GM10266 (cell line): ENCODE measurements at regions not wholly inside any gene's neighbourhood (a gene's known extent, or its start where the extent isn't known, plus 50 kb on each side); places are given as distances from the start of the nearest gene placed in this dataset.

ENCODE experiments used
- DNase-seq: peaks from one replicate; pipeline ENCODE4 v3.0.0; 2012; ENCODE audit errors: extremely low spot score
- TF ChIP-seq, protein P1 (sequence below): IDR thresholded peaks from 2 replicates; pipeline ENCODE4 v1.5.1; 2012; ENCODE audit warnings: mild to moderate bottlenecking, low read depth; ENCODE audit not compliant: control insufficient read depth, insufficient read depth; ENCODE audit errors: missing control alignments

DNA sequence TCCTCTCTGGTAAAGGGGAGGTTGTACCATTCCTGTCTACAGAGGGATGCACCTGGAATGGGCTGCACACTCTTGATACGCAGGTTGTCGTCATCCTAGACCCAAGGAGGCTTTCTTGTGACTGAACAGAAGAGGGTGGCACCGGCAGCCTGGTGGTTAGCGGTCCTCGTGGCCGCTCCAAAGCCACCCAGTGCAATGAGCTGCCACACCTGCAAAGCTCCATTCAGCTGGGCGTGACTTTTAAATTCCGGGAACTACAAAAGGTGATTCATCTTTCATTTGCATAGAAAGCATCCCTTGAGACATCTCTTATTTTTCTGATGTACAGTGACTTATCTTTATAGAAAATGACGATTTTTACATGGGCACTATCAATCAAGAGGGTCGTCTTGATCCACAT, 286.1 kb upstream of the IRX1 start:
- no peak for DNase-seq
- TF ChIP-seq, protein P1, sequence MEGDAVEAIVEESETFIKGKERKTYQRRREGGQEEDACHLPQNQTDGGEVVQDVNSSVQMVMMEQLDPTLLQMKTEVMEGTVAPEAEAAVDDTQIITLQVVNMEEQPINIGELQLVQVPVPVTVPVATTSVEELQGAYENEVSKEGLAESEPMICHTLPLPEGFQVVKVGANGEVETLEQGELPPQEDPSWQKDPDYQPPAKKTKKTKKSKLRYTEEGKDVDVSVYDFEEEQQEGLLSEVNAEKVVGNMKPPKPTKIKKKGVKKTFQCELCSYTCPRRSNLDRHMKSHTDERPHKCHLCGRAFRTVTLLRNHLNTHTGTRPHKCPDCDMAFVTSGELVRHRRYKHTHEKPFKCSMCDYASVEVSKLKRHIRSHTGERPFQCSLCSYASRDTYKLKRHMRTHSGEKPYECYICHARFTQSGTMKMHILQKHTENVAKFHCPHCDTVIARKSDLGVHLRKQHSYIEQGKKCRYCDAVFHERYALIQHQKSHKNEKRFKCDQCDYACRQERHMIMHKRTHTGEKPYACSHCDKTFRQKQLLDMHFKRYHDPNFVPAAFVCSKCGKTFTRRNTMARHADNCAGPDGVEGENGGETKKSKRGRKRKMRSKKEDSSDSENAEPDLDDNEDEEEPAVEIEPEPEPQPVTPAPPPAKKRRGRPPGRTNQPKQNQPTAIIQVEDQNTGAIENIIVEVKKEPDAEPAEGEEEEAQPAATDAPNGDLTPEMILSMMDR = no peak

DNA sequence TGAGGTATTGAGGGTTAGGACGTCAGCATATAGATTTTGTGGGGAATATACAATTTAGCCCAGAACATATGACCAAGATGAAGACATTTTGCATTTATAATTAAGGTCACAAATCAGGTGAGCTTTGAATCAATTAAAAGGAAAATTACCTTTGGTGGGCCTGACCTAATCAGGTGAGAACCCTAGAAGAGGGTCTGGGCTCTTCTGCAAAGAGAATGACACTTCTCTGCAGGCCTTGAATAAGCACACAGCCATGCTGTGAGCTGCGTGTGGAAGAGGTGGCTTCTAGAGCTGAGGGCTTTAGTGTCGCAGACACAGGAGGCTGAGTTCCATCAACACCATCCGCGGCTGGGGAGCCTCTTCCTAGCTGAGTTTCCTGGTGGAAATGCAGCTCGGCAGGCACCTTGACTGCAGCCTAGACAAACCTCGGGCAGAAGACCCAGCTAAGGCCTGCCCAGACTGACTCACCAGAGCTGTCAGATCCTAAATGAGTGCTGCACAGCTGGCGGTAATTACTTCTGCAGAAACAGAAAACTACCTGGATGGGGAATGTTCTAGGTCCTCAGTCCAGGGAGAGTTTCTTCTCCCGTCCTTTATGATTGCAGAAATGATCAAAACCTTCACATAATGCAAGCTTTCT, 287.5 kb upstream of the IRX1 start:
- TF ChIP-seq, protein P1 = no peak
- no peak for DNase-seq

DNA sequence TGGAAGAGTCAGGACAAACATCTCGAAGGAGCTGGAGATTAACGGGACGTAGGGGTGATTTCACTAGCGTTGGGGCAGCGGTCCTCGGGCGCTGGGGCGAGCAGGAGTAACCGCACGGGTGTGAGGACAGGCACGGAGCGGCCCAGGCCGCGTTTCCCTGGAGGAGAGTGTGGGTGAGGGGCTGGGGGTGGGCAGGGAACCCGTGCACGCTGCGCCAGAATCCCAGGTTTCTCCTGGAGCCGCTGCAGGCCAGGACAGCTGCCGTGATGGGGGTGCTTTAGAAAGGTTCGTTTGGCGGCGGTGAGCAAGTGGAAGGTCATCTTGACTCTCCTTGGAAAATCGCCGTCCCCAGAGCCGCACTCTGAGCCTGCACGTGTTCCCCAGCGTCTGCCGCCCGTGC, 290.2 kb upstream of the IRX1 start:
- DNase-seq = no peak
- TF ChIP-seq, protein P1 = no peak

DNA sequence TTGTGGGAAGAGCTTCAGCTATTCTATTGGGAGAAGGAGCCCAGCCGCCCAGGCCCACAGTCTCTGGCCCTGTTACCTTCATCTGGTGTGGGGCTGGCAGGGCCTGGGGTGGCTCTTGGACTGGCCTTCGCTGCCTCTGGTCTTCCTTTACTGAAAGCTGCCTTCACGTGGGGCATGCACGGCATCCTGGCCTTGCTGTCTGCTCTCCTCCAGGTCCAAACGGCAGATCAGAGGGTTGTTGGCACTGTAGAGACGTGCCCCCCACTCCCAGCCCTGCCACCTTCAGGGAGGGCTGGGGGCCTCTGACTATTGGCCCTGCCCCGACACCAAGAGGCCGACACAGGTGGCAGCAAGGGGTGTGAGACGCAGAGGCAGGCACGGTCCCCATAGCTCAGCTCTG, 291.3 kb upstream of the IRX1 start:
- DNase-seq = no peak
- TF ChIP-seq, protein P1 = no peak

DNA sequence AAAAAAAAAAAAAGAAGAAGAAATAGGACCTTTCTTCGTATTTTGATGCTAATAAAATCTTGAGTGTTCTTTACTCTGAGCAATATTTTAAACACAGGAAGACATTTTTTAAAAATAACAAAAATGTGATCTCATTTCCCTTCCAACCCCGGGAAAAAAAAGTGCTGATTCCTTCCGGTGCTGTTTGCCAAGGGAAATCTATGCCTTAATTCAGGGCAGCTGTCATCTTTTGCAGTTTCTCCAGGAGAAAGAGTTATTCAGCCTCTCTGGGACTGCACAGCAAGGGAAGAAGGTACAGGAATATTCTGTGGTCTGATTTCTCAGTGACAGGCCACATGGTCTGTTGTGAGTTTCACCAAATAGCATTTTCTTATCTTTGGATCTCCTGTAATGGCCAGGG, 291.9 kb upstream of the IRX1 start:
- TF ChIP-seq, protein P1 = no peak
- no peak for DNase-seq

DNA sequence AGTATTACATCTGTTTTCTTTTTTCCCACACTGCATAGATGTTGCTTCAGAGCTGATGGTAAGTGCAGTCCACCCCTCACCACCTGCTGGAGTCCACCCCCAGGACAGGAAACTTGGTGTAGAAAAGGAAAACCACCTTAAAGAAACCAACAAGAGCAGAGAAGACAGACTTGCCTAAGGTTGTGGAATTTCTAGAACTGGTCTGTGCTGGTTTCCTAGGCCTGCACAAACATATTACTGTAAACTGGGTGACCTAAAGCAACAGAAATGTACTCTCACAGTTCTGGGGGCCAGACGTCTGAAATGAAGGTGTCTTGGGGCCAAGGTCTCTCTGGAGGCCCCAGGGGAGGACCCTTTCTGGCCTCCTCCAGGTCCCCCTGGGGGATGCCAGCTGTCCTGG, 293.4 kb upstream of the IRX1 start:
- DNase-seq = no peak
- TF ChIP-seq, protein P1 = no peak

DNA sequence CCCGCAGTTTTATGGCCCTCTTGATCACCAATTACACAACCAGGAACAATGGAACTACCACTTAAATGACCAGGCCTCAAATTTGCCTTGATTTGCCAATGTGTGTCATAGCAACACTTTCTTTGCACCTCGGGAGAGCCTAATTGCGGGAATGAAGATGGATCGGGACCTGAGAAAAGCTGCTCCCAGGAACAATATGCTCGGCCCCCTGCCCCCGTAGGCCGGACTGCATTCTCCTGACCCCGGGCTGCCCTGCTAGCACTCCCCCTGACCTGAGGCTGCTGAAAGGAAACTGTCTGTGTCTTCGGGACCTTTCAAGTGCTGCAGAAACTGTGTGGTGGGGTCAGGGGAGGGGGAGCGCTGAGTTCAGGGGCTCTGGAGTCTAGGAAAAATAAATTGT, 294.3 kb upstream of the IRX1 start:
- TF ChIP-seq, protein P1 = no peak
- no peak for DNase-seq
